Right lobe of liver (tissue), 6 donors: ENCODE measurements at regions not wholly inside any gene's neighbourhood (a gene's known extent, or its start where the extent isn't known, plus 50 kb on each side); places are given as distances from the start of the nearest gene placed in this dataset.

Experiments
- ATAC-seq, 4 donors: fragments of 200-7000 bp; cut with Tn5 transposase; one replicate each; pipeline ENCODE4 v1.9.1; 2020; ENCODE audit warnings: mild to moderate bottlenecking in 4 of 4, moderate library complexity in 4 of 4
- DNase-seq, 3 donors: peaks; one replicate each; pipeline ENCODE4 v3.0.0-alpha.2; 2020
- H3K27ac ChIP-seq, 3 donors: fragments of 200-600 bp; one replicate each; pipeline ENCODE4 v1.8.0; 2022
- H3K27me3 ChIP-seq, 2 donors: fragments of 200-600 bp; one replicate each; pipeline ENCODE4 v1.8.0; 2022
- H3K36me3 ChIP-seq, 4 donors: fragments of 200-600 bp; sonication (generic) in 1 of 4; one replicate each; pipeline versions ENCODE4 v1.5.1 to v1.8.0; 2017 to 2022; ENCODE audit warnings: control low read depth in 1 of 4
- H3K4me1 ChIP-seq, 4 donors: fragments of 200-600 bp; sonication (generic) in 1 of 4; one replicate each; pipeline versions ENCODE4 v1.5.1 to v1.8.0; 2017 to 2022; ENCODE audit warnings: control low read depth in 1 of 4
- H3K4me3 ChIP-seq, 3 donors: fragments of 200-600 bp; one replicate each; pipeline ENCODE4 v1.8.0; 2022
- H3K9me3 ChIP-seq, 4 donors: fragments of 200-600 bp; sonication (generic) in 1 of 4; one replicate each; pipeline versions ENCODE4 v1.5.1 to v1.8.0; 2017 to 2022; ENCODE audit warnings: control low read depth in 1 of 4
- POLR2A ChIP-seq: fragments of 450-650 bp; IDR thresholded peaks from one replicate; pipeline ENCODE4 v1.6.1; 2017; ENCODE audit warnings: antibody characterized with exemption, mild to moderate bottlenecking
- WGBS: methylation state at CpG from one replicate; pipeline ENCODE4 v1.1.6; 2018; ENCODE audit warnings: low coverage, low lambda C conversion rate; ENCODE audit not compliant: insufficient coverage; ENCODE audit errors: missing lambda C conversion rate; 5-methylcytosine and 5-hydroxymethylcytosine counted together
- intact Hi-C, 2 donors: fragments of 100-400 bp; cut with DNase I; formaldehyde crosslinking; loops; one replicate each; pipeline versions ENCODE4 v1.11.2 to v1.14.1; 2022
- TF ChIP-seq, protein P1 (sequence below), 4 donors: fragments of 200-600 bp in 3 of 4; fragments of 450-650 bp in 1 of 4; IDR thresholded peaks; one replicate each; pipeline versions ENCODE4 v1.5.1 to v1.8.0; 2016 to 2022; ENCODE audit warnings: antibody characterized with exemption in 4 of 4, mild to moderate bottlenecking in 2 of 4
- donor health status: DM: no; HTN: yes; CAD: no.
- donor health status: DM: no; HTN: no; CAD: no.
- donor health status: DM: no; HTN: no; CAD: no.
- donor health status: DM: no; HTN: yes; CAD: no.
- donor health status: DM: no; HTN: yes; CAD: no.

DNA sequence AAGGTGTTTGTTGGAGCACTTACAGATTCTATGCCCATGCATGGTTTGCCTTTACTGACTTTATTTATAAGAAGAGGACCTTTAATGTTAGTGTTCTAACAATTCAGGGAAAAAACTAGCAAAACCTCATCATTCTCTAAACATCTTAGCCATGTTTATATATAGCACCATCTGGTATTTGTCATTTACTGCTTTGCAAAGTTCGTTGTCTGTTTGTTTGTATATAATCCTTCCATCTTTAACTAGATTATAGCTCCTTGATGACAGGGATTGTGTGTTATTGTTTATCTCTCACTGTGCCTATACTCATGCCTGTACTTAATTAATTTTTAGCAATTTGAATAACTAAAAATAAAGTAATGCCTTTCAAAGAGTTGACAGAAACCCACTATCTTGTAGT, 170.6 kb upstream of the PACRGL start:
- H3K27me3 ChIP-seq, result no peaks in the 10 kb centered on the region
- no peak overlapping the region for H3K4me3 ChIP-seq
- no peak overlapping the region for H3K27ac ChIP-seq
- H3K9me3 ChIP-seq, result no peaks in the 10 kb centered on the region
- TF ChIP-seq POLR2A, result no peak
- TF ChIP-seq, protein P1, sequence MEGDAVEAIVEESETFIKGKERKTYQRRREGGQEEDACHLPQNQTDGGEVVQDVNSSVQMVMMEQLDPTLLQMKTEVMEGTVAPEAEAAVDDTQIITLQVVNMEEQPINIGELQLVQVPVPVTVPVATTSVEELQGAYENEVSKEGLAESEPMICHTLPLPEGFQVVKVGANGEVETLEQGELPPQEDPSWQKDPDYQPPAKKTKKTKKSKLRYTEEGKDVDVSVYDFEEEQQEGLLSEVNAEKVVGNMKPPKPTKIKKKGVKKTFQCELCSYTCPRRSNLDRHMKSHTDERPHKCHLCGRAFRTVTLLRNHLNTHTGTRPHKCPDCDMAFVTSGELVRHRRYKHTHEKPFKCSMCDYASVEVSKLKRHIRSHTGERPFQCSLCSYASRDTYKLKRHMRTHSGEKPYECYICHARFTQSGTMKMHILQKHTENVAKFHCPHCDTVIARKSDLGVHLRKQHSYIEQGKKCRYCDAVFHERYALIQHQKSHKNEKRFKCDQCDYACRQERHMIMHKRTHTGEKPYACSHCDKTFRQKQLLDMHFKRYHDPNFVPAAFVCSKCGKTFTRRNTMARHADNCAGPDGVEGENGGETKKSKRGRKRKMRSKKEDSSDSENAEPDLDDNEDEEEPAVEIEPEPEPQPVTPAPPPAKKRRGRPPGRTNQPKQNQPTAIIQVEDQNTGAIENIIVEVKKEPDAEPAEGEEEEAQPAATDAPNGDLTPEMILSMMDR (IDR thresholded peaks at IDR 0.05), result no peak
- intact Hi-C loops, result no loop called here
- ATAC-seq, result no peak
- H3K36me3 ChIP-seq, result no peaks in the 10 kb centered on the region
- 42% methylated on average over 1 of the region's 1 CpG for WGBS
- H3K4me1 ChIP-seq, result no peaks in the 10 kb centered on the region
- no peak for DNase-seq

DNA sequence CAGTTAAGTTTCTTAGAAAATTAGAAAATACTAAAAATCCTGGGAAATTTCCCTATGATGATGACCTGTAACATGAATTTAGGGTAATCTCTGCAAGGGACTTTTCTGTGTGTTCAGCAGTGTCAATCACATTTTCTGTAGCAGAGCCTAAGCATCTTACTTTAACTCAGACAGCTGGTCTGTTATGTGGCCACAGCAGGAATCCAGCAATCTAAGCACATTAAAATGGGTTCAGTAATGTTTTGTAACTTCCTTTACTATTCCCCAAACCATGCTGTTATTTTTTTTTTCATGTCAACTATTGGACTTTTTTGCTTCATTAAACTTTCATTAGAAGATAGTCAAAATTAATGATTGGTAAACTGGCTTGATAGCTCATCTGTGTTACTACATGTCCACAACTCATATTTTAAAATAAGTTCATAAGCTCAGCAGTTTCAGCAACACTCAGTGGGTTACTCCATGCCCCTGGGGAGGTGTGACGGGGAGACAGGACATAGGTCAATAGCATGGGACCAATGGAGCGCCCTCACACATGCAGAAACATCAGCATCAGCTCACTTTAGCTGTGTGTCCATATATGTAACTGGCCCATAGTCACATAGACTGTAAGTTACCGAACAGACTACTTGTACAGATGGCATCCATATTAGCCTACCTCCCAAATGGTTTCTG, 168.0 kb upstream of the PACRGL start:
- intact Hi-C loops, result no loop called here
- 67% methylated on average over 3 of the region's 3 CpGs for WGBS
- no peak overlapping the region for H3K27ac ChIP-seq
- TF ChIP-seq, protein P1 (IDR thresholded peaks at IDR 0.05), result no peak
- no peak for TF ChIP-seq POLR2A
- no peaks in the 10 kb centered on the region for H3K36me3 ChIP-seq
- no peaks in the 10 kb centered on the region for H3K4me1 ChIP-seq
- DNase-seq (no peak), ATAC-seq (no peak)
- no peak overlapping the region for H3K4me3 ChIP-seq
- H3K27me3 ChIP-seq, result no peaks in the 10 kb centered on the region
- no peaks in the 10 kb centered on the region for H3K9me3 ChIP-seq

DNA sequence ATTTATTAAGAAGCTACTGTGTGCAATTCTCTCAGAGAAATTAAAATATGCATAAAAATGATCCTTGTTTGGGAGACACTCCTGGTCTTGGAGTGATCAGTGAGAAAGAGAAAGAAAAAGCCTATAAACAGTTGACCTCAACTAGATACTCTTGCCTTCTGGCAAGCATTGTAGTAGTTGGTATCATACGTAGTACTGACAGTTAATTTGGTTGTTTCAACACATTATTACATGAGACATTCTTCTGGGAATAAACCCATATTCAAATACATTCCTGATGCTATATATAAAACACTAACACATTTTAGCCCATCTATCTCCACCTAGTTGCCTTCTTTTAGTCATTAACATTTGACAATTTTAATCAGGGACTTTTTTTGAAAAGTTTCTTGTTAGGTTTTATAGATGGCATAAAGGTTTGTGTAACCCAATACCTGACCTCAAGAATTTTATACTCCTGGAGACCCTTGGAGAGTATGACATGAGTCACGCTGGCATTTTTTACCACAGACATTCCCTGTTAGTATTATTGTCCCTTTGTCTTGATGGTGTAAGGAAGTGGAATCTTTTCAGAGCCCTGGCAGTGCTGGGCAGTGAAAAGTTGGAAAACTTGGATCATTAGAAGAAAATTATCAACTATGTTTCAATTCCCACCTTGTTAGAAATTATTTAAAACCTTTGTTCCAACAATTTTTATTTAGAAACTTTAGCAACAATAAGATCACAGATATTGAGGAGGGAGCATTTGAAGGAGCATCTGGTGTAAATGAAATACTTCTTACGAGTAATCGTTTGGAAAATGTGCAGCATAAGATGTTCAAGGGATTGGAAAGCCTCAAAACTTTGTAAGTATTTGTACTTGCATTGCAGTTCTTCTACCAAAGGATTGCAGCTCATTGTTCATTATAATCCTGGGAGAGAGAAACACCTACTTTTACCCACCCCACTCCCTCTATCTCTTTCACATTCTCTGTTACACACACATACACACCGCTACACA, 167.1 kb upstream of the PACRGL start:
- intact Hi-C loops, result no loop called here
- 64% methylated on average over 5 of the region's 5 CpGs for WGBS
- H3K4me1 ChIP-seq, result no peaks in the 10 kb centered on the region
- no peak overlapping the region for H3K4me3 ChIP-seq
- ATAC-seq (no peak), DNase-seq (no peak)
- no peak for TF ChIP-seq POLR2A
- TF ChIP-seq, protein P1 (IDR thresholded peaks at IDR 0.05), result no peak
- H3K27ac ChIP-seq, result no peak overlapping the region
- H3K27me3 ChIP-seq, result no peaks in the 10 kb centered on the region
- no peaks in the 10 kb centered on the region for H3K9me3 ChIP-seq
- H3K36me3 ChIP-seq, result no peaks in the 10 kb centered on the region

DNA sequence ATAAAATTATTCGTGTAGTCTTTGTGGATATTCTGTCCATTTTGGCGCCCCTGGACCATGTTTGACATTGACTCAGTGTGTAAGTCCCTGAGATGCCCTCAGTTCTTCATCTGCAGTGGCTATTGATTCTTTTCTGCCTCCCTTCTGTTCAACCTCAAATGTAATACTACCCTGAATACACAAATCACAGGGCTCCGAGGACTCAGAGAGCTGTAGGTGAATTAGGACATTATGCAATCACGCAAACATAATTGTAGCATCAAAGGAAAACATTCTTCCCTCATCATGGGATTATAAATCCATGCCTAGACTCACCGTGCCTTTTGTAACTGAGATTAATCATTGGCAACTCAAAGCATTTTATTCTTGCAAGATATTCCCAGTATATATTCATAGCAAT, 161.4 kb upstream of the PACRGL start:
- TF ChIP-seq, protein P1 (IDR thresholded peaks at IDR 0.05), result no peak
- no peak for TF ChIP-seq POLR2A
- no peaks in the 10 kb centered on the region for H3K27me3 ChIP-seq
- H3K36me3 ChIP-seq, result no peaks in the 10 kb centered on the region
- ATAC-seq (peak in 1 of 4 donors; percentile 18), DNase-seq (no peak)
- no peak overlapping the region for H3K27ac ChIP-seq
- H3K4me3 ChIP-seq, result no peak overlapping the region
- no peaks in the 10 kb centered on the region for H3K4me1 ChIP-seq
- intact Hi-C loops, result no loop called here
- 21% methylated on average over 5 of the region's 5 CpGs for WGBS
- no peaks in the 10 kb centered on the region for H3K9me3 ChIP-seq
